GM12873 (cell line): ENCODE measurements at regions not wholly inside any gene's neighbourhood (a gene's known extent, or its start where the extent isn't known, plus 50 kb on each side); places are given as distances from the start of the nearest gene placed in this dataset.

Source experiments
- CTCF ChIP-seq: IDR thresholded peaks from 2 replicates; pipeline ENCODE4 v1.5.1; 2012; ENCODE audit warnings: low read depth, mild to moderate bottlenecking, moderate library complexity, low read length, control low read depth; ENCODE audit not compliant: insufficient read depth; ENCODE audit errors: missing control alignments

- TF ChIP-seq CTCF: no peak
These were observed 210.8 kb upstream of the SMARCA2 start for GRCh38 chr9:1804128-1804865.

GRCh38 chr9:1829719-1830118 is 185.4 kb upstream of the SMARCA2 start:
- TF ChIP-seq CTCF: no peak

GRCh38 chr9:1832960-1833359 is 182.2 kb upstream of the SMARCA2 start:
- TF ChIP-seq CTCF: no peak

GRCh38 chr9:1837453-1838084 is 177.6 kb upstream of the SMARCA2 start:
- TF ChIP-seq CTCF: peak; percentile 82

GRCh38 chr9:1839909-1840308 is 175.2 kb upstream of the SMARCA2 start:
- no peak for TF ChIP-seq CTCF

GRCh38 chr9:1845425-1845824 is 169.7 kb upstream of the SMARCA2 start:
- no peak for TF ChIP-seq CTCF

- TF ChIP-seq CTCF: no peak
These were observed 159.4 kb upstream of the SMARCA2 start for GRCh38 chr9:1855726-1856125.
